ENCODE measurements at regions not wholly inside any gene's neighbourhood (a gene's known extent, or its start where the extent isn't known, plus 50 kb on each side); places are given as distances from the start of the nearest gene placed in this dataset.

DNA sequence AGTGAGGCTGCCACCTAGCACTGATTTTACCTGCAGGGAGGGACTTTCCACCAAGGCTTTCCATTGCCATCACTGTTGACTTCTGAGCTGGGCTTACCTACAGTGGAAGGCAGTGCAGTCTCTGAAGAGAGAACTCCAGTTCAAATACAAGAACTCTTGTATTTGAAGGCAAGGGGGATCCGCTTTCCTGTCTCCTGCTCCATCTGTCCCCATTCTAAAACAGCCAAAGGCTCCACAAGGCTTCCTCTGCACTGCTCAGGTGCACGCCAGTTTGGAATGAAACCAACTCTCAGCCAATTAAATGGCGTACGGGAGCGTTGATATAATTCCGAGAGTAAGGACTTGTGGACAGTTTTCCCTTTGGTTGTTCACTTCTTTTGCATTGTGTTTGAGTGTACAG is 66.0 kb upstream of the CXCL14 start:
- intact Hi-C loops (cut with DNase I), result no loop called here
- DNase-seq, result no peak

DNA sequence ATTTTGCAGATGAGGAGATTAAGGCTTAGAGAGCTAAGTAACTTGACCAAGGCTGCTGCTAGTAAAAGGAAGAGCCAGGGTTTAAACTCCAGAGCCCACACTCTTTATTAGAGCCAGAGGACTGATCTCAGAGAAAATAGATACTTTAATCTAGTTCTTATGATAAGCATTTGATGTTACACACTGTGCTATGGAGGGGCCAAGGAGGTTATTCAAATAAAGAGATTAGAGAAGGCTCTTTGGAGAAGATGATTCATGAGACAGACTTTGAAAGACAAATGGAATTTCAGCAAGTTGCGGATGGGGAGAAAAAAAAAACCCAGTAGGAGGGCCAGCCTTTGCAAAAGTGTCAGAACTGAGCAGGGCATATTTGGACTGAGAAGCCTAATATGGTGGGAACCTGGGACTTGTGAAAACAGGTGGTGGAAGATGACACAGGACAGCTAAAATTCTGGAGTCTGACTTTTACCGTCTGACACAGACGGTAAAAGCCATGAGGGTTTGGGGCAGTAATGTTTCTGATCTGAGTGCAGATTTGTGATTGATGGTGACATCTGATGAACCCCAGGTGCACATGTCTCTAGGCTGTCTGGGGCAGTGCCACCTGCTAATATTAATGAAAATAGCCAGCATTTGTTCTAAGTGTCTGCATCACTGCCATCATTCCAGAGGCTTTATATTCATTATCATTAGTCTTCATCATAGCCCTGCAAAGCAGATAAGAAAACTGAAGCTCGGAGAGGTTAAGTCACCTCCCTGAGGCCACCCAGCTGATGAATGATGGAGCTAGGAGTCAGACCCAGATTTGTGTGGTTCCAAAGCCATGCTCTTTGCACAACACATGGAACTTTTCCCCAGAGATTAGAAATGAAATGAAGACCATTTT is 65.3 kb upstream of the CXCL14 start:
- DNase-seq, result no peak
- intact Hi-C loops (cut with DNase I), result no loop called here

DNA sequence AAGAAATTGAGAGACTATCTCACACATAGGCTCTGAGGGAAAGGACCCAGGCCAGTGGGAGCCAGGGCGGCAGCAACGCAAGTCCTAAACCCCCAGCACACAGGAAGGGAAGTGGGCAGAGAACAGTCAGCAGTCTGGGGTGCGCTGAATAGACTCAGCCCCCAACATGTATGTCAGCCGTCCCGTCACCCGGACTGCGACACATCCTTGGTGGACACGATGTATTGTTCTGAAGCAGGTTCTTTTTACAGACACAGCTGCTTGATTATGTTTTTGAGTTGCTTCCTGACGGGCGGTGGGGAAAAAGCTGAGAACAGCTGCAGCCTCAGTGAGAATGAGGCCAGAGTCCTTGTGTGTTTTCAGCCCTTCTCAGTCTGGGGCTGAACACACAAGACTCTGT is 64.1 kb upstream of the CXCL14 start:
- intact Hi-C loops (cut with DNase I), result no loop called here
- DNase-seq, result peak in 1 of 42 donors; percentile 3

DNA sequence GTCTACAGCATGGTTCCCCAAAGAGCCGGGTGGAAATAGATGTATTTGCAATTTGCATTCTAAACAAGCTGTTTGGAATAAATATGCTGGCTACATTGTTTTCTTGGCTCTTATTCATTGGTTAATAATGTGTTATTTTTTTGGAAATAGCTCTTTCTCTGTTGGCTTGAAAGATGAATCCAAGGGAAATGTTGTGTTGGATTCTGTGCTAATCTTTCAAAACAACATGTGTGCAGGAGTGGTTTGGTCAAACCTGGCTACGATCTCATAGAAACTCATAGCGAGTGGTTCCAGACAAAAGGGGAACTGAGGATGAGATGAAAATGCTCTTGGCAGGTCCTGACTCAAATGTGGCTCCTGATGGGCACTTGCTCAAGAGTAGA is 63.7 kb upstream of the CXCL14 start:
- DNase-seq, result no peak
- intact Hi-C loops (cut with DNase I), result no loop called here

DNA sequence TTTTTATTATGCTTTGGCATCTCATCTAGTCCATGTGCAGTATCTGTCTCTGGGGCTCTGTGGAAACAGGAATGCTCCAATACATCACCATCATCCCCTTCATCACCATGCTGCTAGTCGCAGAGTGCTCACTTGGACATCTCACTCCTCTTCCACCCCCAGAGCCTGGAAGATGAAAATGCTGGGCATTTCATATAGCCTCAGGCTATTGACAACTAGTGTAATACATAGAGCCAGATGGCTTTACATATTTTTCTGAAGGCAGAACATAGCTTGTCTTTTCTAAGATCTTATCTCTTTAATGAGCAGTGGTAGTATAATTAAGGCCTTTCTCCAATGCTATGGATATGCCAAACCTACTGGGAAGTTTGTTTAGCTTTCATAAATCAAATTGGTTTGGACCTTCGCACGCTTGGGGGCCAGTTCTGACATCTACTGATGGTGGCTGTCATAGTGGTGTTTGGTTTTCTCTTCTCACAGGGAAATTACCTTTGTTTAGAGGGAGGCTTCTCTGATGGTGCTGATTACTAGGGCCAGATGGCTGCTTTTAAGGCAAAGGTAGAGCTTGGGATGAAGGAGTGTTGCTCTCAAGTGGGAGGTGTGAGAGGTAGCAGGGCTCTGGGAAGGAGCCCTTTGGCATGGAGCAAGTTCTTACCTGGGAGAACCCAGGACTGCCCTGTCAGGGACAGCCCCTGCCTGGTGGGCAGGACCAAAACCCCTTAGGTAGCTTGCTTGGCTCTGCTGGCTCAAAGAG is 63.1 kb upstream of the CXCL14 start:
- intact Hi-C loops (cut with DNase I), result no loop called here
- peak in 2 of 42 donors; percentile 4 to 21 for DNase-seq

DNA sequence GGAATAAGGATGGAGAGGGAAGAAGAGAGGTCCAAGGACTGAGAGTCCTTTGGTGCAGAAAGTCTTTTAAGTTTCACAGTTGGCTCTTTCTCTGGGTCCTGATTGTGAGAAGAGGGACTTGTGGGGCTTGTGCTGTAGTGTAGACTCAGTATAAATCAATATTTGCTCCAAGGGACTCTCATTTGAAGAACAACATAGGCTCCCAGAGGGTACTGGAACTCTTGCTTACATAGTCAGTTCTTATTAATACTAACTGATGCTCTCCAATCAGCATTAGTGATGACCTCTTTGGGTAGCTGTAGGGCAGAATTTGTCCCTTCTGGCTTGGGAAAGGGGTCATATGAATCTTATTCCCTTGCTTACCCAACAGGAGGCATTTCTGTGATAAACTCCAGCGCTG is 62.5 kb upstream of the CXCL14 start:
- intact Hi-C loops (cut with DNase I), result no loop called here
- peak in 1 of 42 donors; percentile 1 for DNase-seq

DNA sequence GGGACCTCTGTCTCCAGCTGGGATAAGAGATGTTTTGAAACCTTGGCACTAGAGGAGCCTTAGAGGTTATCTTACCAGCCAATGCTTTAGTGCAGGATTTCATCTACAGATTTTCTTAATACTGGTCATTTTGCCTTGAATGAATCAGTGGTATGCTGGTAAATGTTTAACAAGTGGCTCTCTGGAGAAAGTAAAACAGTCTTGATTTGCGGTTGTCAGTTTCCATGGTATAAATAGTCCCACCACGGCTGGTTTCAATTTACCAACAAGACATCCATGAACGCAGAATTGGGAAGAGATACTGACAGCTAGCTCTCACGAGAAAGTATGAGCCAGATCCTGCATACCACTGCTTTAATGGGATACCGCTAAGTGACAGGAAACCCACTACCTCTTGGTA is 56.7 kb upstream of the CXCL14 start:
- intact Hi-C loops (cut with DNase I), result no loop called here
- peak in 2 of 42 donors; percentile 6 to 14 for DNase-seq

DNA sequence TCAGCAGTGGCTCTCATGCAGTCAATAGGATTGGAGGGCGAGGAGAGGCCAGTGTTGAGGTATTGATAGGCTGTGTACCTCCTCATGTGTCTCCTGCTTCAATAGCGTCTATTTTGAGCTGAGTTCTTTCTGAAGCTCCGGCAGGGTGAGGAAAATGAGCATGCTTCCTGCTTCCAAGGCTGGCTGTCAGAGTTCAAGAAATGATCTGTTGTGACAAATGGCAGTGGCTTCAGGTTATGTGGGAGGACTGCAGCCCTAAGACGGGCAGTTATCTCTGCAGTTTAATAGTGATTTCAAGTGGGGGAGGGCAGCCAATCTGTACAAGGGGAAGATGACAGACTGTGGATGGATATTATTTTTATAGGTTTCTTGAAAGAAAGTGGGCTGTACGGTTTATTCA is 54.0 kb upstream of the CXCL14 start:
- peak in 2 of 42 donors; percentile 29 to 32 for DNase-seq
- intact Hi-C loops (cut with DNase I), result no loop called here

DNA sequence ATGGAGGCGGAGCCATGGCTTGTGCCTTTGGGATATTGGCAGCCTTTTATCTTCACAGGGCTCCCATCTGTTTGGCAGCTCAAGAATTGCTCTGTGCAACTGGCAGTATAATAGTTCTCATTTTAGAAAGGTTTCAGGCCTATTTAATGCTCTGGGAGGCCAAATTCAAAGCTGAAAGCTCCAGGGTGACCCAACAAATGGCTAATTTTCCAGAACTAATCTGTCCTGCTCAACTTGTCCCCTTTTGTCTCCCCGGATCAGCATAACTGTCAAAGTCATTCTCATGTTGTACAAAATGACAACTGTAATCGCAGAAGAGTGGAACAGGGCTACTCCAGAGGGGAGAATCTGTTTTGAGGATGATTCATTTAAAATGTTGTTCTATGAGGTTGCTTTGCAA is 52.6 kb upstream of the CXCL14 start:
- intact Hi-C loops (cut with DNase I), result no loop called here
- peak in 2 of 42 donors; percentile 18 to 25 for DNase-seq

DNA sequence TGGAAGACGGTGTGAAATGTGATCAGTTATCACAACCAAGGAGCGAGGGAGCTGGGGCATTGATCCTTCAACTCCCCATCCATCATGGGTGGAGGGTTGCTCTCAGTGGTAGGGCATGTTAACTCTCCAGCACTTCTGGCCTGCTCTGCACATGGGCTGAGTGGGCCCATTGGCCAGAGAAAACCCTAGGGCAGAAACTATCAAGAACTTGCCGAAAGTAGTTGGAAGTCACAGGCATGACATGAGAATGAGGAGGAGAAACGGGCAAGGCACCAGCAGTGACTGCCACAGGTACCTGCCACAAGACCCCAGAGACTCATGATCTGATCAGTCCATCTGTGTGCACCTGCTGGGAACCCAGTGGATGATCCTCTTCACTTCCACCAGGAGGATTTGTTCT is 50.9 kb upstream of the CXCL14 start:
- intact Hi-C loops (cut with DNase I), result no loop called here
- DNase-seq, result peak in 1 of 42 donors; percentile 14

DNA sequence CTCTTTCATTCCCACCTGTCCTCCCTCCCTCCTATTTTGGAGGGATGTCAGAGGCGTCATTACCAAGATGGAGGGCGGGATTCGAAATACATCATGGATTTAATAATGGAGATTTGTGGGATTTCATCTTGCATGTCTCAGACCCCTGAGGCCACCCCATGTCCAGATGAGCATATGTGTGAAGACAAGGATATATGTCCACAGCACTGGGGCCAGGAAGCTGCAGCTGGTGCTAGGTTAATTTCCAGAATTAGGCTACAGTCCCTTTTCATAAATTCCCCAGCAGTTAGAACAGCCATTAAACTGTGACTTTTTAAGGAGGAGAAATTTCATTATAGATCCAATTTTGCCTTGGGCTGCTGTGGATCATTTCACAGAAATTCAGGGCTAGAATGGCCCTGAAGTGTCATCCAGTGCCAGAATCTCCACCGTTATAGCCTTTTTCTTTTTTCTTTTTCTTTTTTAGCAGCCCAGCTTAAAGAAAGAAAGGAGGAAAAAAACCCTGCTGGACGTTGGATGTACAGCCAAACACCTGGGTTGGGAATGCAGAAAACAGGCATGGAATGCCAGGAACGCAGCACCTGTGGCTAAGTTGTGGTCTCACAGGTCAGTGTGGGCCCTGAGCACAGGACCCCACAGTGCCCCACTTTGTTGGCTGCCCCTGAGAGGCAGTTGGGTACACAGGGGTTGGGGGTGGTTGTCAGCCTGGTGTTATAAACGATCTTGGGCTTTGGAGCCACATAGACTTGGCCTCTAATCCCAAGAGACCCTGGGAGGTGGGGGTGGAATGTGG is 50.2 kb upstream of the CXCL14 start:
- intact Hi-C loops (cut with DNase I), result no loop called here
- peak in 2 of 42 donors; percentile 20 to 31 for DNase-seq
